ENCODE measurements at regions not wholly inside any gene's neighbourhood (a gene's known extent, or its start where the extent isn't known, plus 50 kb on each side); places are given as distances from the start of the nearest gene placed in this dataset.

GRCh38 chr14:80146941-80147340 lies 64.4 kb downstream of the DIO2 start:
- DNase-seq (ENCODE audit: low read depth) = no peak

- no peak for DNase-seq (ENCODE audit: low read depth)
These were observed 74.9 kb downstream of the DIO2 start for GRCh38 chr14:80136358-80136757.

- no peak for DNase-seq (ENCODE audit: low read depth)
These were observed 75.8 kb downstream of the DIO2 start for GRCh38 chr14:80135305-80136088.

GRCh38 chr14:80134321-80134720 lies 77.0 kb downstream of the DIO2 start:
- DNase-seq (ENCODE audit: low read depth) = no peak

GRCh38 chr14:80133457-80133856 lies 77.8 kb downstream of the DIO2 start:
- no peak for DNase-seq (ENCODE audit: low read depth)

GRCh38 chr14:80127466-80127865 lies 83.8 kb downstream of the DIO2 start:
- DNase-seq (ENCODE audit: low read depth) = no peak

GRCh38 chr14:80124794-80125193 lies 86.5 kb downstream of the DIO2 start:
- no peak for DNase-seq (ENCODE audit: low read depth)

- no peak for DNase-seq (ENCODE audit: low read depth)
These were observed 93.4 kb downstream of the DIO2 start for GRCh38 chr14:80117876-80118275.

- no peak for DNase-seq (ENCODE audit: low read depth)
These were observed 95.1 kb downstream of the DIO2 start for GRCh38 chr14:80116157-80116556.

- no peak for DNase-seq (ENCODE audit: low read depth)
These were observed 100.6 kb downstream of the DIO2 start for GRCh38 chr14:80110721-80111120.

GRCh38 chr14:80109055-80109454 lies 102.2 kb downstream of the DIO2 start:
- DNase-seq (ENCODE audit: low read depth) = no peak

GRCh38 chr14:80108430-80108829 lies 102.9 kb downstream of the DIO2 start:
- DNase-seq (ENCODE audit: low read depth) = no peak

GRCh38 chr14:80105488-80105994 lies 105.8 kb downstream of the DIO2 start:
- no peak for DNase-seq (ENCODE audit: low read depth)

GRCh38 chr14:80101835-80102234 lies 109.5 kb downstream of the DIO2 start:
- DNase-seq (ENCODE audit: low read depth) = no peak

GRCh38 chr14:80100681-80101080 lies 110.6 kb downstream of the DIO2 start:
- no peak for DNase-seq (ENCODE audit: low read depth)

- peak; percentile 38 for DNase-seq (ENCODE audit: low read depth)
These were observed 115.7 kb downstream of the DIO2 start for GRCh38 chr14:80095623-80096022.

- no peak for DNase-seq (ENCODE audit: low read depth)
These were observed 123.9 kb downstream of the DIO2 start for GRCh38 chr14:80087411-80087810.

- no peak for DNase-seq (ENCODE audit: low read depth)
These were observed 127.1 kb downstream of the DIO2 start for GRCh38 chr14:80084196-80084595.

GRCh38 chr14:80080601-80081000 lies 130.7 kb downstream of the DIO2 start:
- DNase-seq (ENCODE audit: low read depth) = no peak

GRCh38 chr14:80078501-80078900 lies 132.8 kb downstream of the DIO2 start:
- DNase-seq (ENCODE audit: low read depth) = no peak

GRCh38 chr14:80077262-80077661 lies 134.0 kb downstream of the DIO2 start:
- no peak for DNase-seq (ENCODE audit: low read depth)

GRCh38 chr14:80074900-80075574 lies 136.3 kb downstream of the DIO2 start:
- no peak for DNase-seq (ENCODE audit: low read depth)

- DNase-seq (ENCODE audit: low read depth) = no peak
These were observed 152.3 kb downstream of the DIO2 start for GRCh38 chr14:80059041-80059440.

- no peak for DNase-seq (ENCODE audit: low read depth)
These were observed 154.9 kb downstream of the DIO2 start for GRCh38 chr14:80056497-80056801.
